Osteocyte (in vitro differentiated cells): ENCODE measurements at regions not wholly inside any gene's neighbourhood (a gene's known extent, or its start where the extent isn't known, plus 50 kb on each side); places are given as distances from the start of the nearest gene placed in this dataset.

Experiments
- DNase-seq: peaks from one replicate; pipeline ENCODE4 v3.0.0; 2021; ENCODE audit warnings: mixed read lengths; ENCODE audit not compliant: unreplicated experiment; ENCODE audit errors: extremely low spot score
- H3K27ac Mint-ChIP-seq: one replicate; pipeline ENCODE4 v1.8.0; 2021; ENCODE audit warnings: mild to moderate bottlenecking, mixed read lengths; ENCODE audit not compliant: unreplicated experiment
- H3K27me3 Mint-ChIP-seq: one replicate; pipeline ENCODE4 v1.8.0; 2021; ENCODE audit warnings: mixed read lengths; ENCODE audit not compliant: unreplicated experiment
- H3K36me3 Mint-ChIP-seq: one replicate; pipeline ENCODE4 v1.8.0; 2021; ENCODE audit warnings: mixed read lengths; ENCODE audit not compliant: unreplicated experiment
- H3K4me1 Mint-ChIP-seq: one replicate; pipeline ENCODE4 v1.8.0; 2021; ENCODE audit warnings: mixed read lengths; ENCODE audit not compliant: unreplicated experiment
- H3K4me3 Mint-ChIP-seq: one replicate; pipeline ENCODE4 v1.8.0; 2021; ENCODE audit warnings: mild to moderate bottlenecking, moderate library complexity, mixed read lengths; ENCODE audit not compliant: unreplicated experiment
- H3K9me3 Mint-ChIP-seq: one replicate; pipeline ENCODE4 v1.8.0; 2021; ENCODE audit warnings: mixed read lengths; ENCODE audit not compliant: unreplicated experiment
- TF ChIP-seq, protein P1 (sequence below): fragments of 200-600 bp; sonication (generic); IDR thresholded peaks from 2 replicates; pipeline ENCODE4 v1.5.0; 2021; ENCODE audit warnings: antibody characterized with exemption, mild to moderate bottlenecking, moderate library complexity

DNA sequence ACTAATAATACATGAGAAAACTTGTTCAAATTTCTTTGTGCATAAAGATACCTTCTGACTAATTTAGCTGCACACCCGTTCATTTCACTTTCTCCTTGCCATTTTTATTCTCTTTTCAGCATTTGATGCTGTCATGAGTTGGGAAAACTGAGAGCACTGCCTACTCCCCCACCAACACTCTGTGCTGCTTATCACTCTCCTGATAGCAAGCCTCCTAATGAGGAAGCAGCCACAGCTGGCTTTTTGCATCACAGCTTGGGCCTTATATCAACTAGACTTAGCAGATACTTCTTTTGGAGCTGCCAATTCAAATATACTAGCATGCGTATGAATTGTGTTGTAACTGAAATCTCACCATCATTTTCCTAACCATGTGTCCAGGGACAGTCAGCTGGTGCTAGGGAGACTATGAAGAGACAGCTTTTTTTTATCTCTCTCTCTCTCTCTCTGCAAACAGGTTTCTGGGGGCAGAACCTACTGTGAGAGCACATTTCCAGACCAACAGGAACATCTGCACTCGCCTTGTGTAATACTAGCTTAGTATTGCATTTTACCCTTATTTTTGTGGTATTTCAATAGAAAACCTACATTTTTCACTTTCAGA, 699.0 kb downstream of the KHDRBS2 start:
- no peak for DNase-seq
- no peak overlapping the region for H3K27ac Mint-ChIP-seq
- TF ChIP-seq, protein P1, sequence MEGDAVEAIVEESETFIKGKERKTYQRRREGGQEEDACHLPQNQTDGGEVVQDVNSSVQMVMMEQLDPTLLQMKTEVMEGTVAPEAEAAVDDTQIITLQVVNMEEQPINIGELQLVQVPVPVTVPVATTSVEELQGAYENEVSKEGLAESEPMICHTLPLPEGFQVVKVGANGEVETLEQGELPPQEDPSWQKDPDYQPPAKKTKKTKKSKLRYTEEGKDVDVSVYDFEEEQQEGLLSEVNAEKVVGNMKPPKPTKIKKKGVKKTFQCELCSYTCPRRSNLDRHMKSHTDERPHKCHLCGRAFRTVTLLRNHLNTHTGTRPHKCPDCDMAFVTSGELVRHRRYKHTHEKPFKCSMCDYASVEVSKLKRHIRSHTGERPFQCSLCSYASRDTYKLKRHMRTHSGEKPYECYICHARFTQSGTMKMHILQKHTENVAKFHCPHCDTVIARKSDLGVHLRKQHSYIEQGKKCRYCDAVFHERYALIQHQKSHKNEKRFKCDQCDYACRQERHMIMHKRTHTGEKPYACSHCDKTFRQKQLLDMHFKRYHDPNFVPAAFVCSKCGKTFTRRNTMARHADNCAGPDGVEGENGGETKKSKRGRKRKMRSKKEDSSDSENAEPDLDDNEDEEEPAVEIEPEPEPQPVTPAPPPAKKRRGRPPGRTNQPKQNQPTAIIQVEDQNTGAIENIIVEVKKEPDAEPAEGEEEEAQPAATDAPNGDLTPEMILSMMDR = no peak
- no peaks in the 10 kb centered on the region for H3K36me3 Mint-ChIP-seq
- H3K4me3 Mint-ChIP-seq = no peak overlapping the region
- H3K9me3 Mint-ChIP-seq = peaks cover 23% of the 10 kb centered on the region
- H3K27me3 Mint-ChIP-seq = no peaks in the 10 kb centered on the region
- no peaks in the 10 kb centered on the region for H3K4me1 Mint-ChIP-seq

GRCh38 chr6:61585504-61585903, 700.5 kb downstream of the KHDRBS2 start:
- Mint-ChIP-seq H3K4me3 (no peak overlapping the region), H3K27ac (no peak overlapping the region), H3K27me3 (no peaks in the 10 kb centered on the region), H3K9me3 (peaks cover 14% of the 10 kb centered on the region), H3K4me1 (no peaks in the 10 kb centered on the region), H3K36me3 (no peaks in the 10 kb centered on the region)
- no peak for DNase-seq
- TF ChIP-seq, protein P1 = no peak

DNA sequence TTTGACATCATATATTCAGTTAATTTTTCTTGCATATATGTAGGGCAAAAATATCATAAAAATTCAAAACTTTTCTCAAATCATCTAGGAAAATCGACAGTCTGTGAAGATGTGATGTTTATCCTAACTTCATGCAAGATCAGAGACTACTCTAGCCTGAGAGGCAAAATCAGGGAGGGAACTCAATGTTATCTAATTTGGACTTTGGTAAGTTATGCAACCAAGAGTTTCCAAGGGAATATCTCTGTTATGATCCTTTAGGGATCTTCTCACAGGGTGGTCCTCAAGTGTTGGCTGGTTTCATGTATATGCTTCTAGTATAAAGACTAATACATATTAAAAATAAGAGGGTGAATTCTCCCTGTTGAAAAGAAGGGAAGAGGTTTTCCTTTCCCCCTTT, 723.9 kb downstream of the KHDRBS2 start:
- Mint-ChIP-seq H3K4me3 (no peak overlapping the region), H3K27me3 (no peaks in the 10 kb centered on the region), H3K27ac (no peak overlapping the region), H3K4me1 (no peaks in the 10 kb centered on the region), H3K36me3 (no peaks in the 10 kb centered on the region), H3K9me3 (peaks cover 80% of the 10 kb centered on the region)
- DNase-seq = no peak
- TF ChIP-seq, protein P1 = no peak

- H3K9me3 Mint-ChIP-seq = peaks cover 63% of the 10 kb centered on the region
- DNase-seq = no peak
- TF ChIP-seq, protein P1 = no peak
- no peaks in the 10 kb centered on the region for H3K4me1 Mint-ChIP-seq
- H3K27ac Mint-ChIP-seq = no peak overlapping the region
- no peak overlapping the region for H3K4me3 Mint-ChIP-seq
- no peaks in the 10 kb centered on the region for H3K36me3 Mint-ChIP-seq
- H3K27me3 Mint-ChIP-seq = no peaks in the 10 kb centered on the region
These were observed 727.2 kb downstream of the KHDRBS2 start for GRCh38 chr6:61558796-61559195.

GRCh38 chr6:61555993-61556392, 730.0 kb downstream of the KHDRBS2 start:
- H3K4me1 Mint-ChIP-seq = no peaks in the 10 kb centered on the region
- H3K9me3 Mint-ChIP-seq = peaks cover 59% of the 10 kb centered on the region
- no peaks in the 10 kb centered on the region for H3K36me3 Mint-ChIP-seq
- H3K27me3 Mint-ChIP-seq = no peaks in the 10 kb centered on the region
- TF ChIP-seq, protein P1 = no peak
- no peak overlapping the region for H3K27ac Mint-ChIP-seq
- H3K4me3 Mint-ChIP-seq = no peak overlapping the region
- DNase-seq = peak; percentile 78
